ENCODE measurements at regions not wholly inside any gene's neighbourhood (a gene's known extent, or its start where the extent isn't known, plus 50 kb on each side); places are given as distances from the start of the nearest gene placed in this dataset.
"Not testable (repeated sequence)": the region's sequence is repeated elsewhere in the genome, so short reads cannot be mapped to it uniquely, and the experiment has no call there.

DNA sequence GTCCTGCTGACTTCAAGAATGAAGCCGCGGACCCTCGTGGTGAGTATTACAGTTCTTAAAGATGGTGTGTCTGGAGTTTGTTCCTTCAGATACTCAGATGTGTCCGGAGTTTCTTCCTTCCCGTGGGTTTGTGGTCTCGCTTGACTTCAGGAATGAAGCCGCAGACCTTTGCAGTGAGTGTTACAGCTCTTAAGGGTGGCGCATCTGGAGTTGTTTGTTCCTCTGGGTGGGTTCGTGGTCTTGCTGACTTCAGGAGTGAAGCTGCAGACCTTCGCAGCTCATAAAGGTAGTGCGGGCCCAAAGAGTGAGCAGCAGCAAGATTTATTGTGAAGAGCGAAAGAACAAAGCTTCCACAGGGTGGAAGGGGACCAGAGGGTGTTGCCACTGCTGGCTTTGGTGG, 170.2 kb downstream of the C12orf75 start:
- DNase-seq, POLR2A ChIA-PET, H3K27ac Mint-ChIP-seq, H3K4me1 Mint-ChIP-seq, H3K4me3 Mint-ChIP-seq, ATAC-seq: not testable (repeated sequence)
- Mint-ChIP-seq H3K27me3 (peaks cover 17 to 42% (median 34%) of the 10 kb centered on the region in 5 donors), H3K9me3 (peaks cover 0 to 16% (median 4%) of the 10 kb centered on the region in 9 donors), H3K36me3 (peaks cover 0 to 11% (median 2%) of the 10 kb centered on the region in 3 donors)

DNA sequence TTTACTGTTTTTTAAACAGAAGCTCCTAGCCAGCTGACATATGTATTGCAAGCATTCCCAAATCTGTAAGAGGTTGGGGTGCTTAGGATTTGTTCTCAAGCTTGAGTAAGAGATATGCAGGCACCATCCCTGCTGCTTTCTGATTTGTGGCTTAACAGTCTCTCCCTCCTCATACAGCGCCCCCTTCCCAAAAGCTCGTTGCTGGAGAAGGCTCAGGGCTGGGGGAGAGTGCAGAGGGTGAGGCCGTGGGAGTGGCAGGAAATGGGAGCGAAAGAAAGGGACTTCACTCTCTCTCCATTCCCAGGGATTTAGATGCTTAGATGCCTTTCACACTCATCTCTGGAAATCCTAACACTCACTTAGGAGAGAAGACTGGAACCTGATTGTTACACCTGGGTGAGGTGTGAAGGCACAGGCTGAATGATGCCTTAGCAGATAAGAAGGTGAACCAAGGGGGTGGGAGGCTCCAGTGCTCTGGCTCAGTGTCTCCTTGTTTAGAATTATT, 172.0 kb downstream of the C12orf75 start:
- DNase-seq (no peak), ATAC-seq (no peak)
- POLR2A ChIA-PET = no interaction called here
- Mint-ChIP-seq H3K36me3 (peaks cover 0 to 3% (median 2%) of the 10 kb centered on the region in 3 donors), H3K27me3 (peaks cover 16 to 44% (median 33%) of the 10 kb centered on the region in 5 donors), H3K27ac (no peak overlapping the region), H3K4me1 (no peaks in the 10 kb centered on the region), H3K4me3 (no peak overlapping the region), H3K9me3 (peaks cover 0 to 6% (median 0%) of the 10 kb centered on the region in 9 donors)

DNA sequence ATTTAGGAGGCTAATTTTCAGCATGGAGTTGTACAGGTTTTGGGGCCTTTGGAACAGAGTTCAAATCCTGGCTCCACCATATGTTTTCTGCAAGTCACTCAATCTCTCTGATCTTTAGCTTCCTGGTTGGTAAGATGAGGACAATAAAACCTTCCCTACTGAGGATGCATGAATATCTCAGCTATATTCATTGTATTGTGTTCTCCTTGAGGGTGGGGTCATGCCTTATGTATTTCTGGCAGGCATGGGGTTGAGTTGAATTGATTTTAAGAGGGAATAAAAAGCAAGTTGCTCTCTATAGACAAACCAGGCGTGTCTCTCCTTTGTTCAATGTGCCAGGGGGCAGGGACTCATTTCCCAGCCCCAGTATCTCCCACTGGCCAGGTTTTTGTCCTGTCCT, 173.1 kb downstream of the C12orf75 start:
- Mint-ChIP-seq H3K27me3 (peaks cover 16 to 44% (median 33%) of the 10 kb centered on the region in 5 donors), H3K27ac (no peak overlapping the region), H3K4me1 (no peaks in the 10 kb centered on the region), H3K4me3 (no peak overlapping the region), H3K9me3 (peaks cover 0 to 2% (median 0%) of the 10 kb centered on the region in 9 donors), H3K36me3 (no peaks in the 10 kb centered on the region)
- POLR2A ChIA-PET = no interaction called here
- DNase-seq = no peak
- ATAC-seq = no peak

DNA sequence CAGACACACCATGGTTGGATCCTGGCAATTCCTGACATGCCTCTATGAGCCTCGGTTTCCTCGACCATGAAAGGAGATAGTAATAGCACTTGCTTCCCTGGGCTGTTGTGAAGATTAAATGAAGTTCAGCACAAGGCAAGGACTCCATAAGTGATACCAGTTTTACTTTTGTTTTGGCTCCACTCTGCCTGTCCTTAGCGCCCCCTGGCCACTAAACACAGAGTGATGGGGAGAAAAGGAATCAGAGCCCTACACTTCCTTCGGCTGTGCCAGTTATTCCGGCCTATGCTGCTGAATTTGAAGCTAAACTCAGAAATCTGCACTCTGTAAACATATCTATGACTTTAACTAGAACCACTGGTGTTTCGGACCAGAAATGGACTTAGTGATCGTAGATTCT, 173.8 kb downstream of the C12orf75 start:
- H3K27ac Mint-ChIP-seq = no peak overlapping the region

DNA sequence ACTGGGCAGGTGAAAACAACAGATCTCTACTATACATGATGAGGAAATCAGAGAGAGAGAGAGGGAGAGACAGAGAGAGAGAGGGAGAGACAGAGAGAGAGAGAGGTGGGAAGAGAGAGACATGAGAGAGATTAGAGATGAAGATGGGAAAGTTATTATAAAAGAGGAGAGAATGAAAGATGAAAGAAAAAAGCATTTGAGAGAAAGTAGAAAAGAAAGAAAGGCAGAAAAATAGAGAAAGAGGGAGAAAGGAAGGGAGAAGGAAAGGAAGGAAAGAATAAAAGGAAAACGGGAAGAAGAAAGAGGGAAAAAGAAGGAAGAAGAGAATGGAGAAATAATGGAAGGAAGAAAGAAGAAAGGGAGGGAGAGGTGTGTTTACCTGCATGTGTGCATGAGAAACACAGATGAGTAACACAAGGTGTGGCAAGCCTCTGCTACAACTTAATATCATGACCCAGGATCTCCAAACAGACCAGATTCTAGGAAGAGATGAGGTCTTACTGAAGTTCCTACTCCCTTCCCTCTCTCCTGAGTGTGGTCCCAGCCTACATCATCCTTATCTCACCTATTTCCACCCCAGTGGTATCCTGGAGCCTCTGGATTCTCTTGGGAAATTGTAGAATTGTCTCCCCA, 176.3 kb downstream of the C12orf75 start:
- DNase-seq (no peak), ATAC-seq (no peak)
- Mint-ChIP-seq H3K4me3 (no peak overlapping the region), H3K9me3 (no peaks in the 10 kb centered on the region), H3K27me3 (peaks cover 15 to 41% (median 30%) of the 10 kb centered on the region in 5 donors), H3K36me3 (no peaks in the 10 kb centered on the region), H3K27ac (no peak overlapping the region), H3K4me1 (no peaks in the 10 kb centered on the region)
- POLR2A ChIA-PET = no interaction called here

More for the DNA sequence above, 173.8 kb downstream of the C12orf75 start:
- ATAC-seq (no peak), DNase-seq (no peak)
- POLR2A ChIA-PET = no interaction called here
- H3K27me3 Mint-ChIP-seq = peaks cover 16 to 44% (median 33%) of the 10 kb centered on the region in 5 donors
- H3K4me1 Mint-ChIP-seq = no peaks in the 10 kb centered on the region
- no peak overlapping the region for H3K4me3 Mint-ChIP-seq
- H3K36me3 Mint-ChIP-seq = no peaks in the 10 kb centered on the region
- peaks cover 0 to 2% (median 0%) of the 10 kb centered on the region in 9 donors for H3K9me3 Mint-ChIP-seq

DNA sequence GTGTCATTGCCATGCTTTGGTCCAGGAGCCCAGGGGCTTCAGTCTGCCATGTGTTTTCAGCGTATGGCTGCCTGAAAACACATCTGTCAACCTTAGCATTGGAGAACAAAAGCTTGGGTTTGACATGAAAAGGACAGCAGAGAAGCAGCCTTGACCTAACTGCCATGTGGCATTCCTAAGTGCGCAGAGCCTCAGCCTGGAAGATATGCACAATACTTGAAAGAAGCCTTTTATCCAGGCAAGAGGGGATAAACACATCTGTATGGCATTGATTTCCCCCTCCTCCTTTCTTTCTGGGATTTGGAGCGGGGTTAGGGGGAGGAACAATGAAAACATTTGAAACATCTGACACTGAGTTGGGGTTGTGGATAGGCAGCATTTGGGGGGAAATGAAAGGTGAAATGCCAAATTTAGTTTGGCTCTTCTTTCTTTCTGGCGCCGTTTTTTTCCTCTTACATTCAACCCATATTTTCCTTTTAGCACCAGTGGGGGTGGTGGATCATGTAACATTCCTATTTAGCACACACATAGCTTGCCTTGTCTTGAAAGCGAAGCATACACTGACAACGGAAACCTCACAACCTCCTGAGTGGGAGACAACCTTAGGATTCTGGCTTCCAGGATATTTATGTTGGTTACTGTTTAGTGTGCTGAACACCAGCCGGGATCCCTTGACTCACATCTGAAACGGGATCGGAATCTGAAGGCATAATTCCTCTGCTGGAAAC, 177.0 kb downstream of the C12orf75 start:
- POLR2A ChIA-PET = no interaction called here
- ATAC-seq (no peak), DNase-seq (no peak)
- Mint-ChIP-seq H3K27ac (no peak overlapping the region), H3K4me1 (no peaks in the 10 kb centered on the region), H3K36me3 (no peaks in the 10 kb centered on the region), H3K9me3 (no peaks in the 10 kb centered on the region), H3K4me3 (no peak overlapping the region), H3K27me3 (peaks cover 15 to 39% (median 28%) of the 10 kb centered on the region in 5 donors)

DNA sequence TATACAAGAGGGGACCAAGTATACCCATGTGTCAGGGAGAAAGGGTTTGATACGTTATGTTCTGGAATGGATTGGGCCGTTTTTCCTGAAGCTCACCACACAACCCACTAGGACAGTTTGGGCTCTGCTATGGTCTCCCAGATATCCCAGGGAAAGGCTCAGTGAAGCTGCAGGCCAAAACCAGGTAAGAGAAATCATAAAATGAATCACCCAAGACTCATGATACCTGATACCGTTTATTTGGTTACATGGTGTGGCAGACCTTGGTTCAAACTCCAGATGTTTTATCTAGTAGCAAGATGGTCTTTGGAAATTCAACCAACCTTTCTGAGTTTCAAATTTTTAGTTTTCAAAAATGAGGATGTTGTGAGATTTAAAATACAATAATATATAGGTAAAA, 177.6 kb downstream of the C12orf75 start:
- H3K4me3 Mint-ChIP-seq = no peak overlapping the region
- no peak for ATAC-seq
- POLR2A ChIA-PET = no interaction called here
- DNase-seq = no peak
- H3K4me1 Mint-ChIP-seq = no peaks in the 10 kb centered on the region
- H3K27me3 Mint-ChIP-seq = peaks cover 10 to 33% (median 22%) of the 10 kb centered on the region in 5 donors
- no peaks in the 10 kb centered on the region for H3K36me3 Mint-ChIP-seq
- H3K27ac Mint-ChIP-seq = no peak overlapping the region
- H3K9me3 Mint-ChIP-seq = no peaks in the 10 kb centered on the region

DNA sequence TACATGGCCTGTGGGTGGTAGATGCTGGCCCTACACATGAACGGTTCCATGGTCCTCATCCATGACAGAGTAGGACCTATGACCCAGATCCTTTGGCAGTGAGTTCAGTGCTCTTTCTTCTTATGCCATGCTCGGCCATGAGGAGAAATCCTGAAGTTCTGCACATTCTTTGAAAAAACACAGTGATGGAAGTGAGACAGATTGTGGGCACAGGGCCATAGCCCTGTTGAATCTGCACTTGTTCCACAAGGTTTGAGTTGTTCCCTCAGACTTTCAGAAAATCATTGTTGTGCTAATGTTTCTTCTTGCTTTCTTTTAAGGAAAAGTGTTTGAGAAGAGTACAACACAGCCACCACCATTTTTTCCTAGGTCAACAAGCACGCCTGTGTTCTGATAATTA, 180.0 kb downstream of the C12orf75 start:
- no peak for DNase-seq
- no peaks in the 10 kb centered on the region for H3K4me1 Mint-ChIP-seq
- POLR2A ChIA-PET = no interaction called here
- H3K27me3 Mint-ChIP-seq = peaks cover 5 to 19% (median 10%) of the 10 kb centered on the region in 5 donors
- peaks cover 0 to 4% (median 0%) of the 10 kb centered on the region in 9 donors for H3K9me3 Mint-ChIP-seq
- no peak overlapping the region for H3K4me3 Mint-ChIP-seq
- no peaks in the 10 kb centered on the region for H3K36me3 Mint-ChIP-seq
- H3K27ac Mint-ChIP-seq = no peak overlapping the region
- no peak for ATAC-seq

DNA sequence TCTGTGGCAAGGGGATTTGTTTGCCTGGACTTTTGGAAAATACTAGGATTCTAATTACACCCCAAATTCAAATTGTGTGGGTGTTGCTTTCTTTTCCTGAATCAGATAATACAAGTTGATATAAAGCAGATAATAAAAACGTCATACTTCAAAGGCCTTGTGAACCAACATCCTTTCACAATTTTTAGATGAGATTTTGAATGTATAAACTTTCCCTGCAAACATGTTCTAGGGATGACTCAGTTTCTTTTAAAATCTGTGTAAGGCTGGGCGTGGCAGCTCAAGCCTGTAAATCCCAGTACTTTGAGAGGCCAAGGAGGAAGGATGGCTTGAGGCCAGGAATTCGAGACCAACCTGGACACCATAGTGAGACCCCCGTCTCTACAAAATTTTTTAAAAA, 182.4 kb downstream of the C12orf75 start:
- H3K4me1 Mint-ChIP-seq, POLR2A ChIA-PET, H3K9me3 Mint-ChIP-seq, H3K4me3 Mint-ChIP-seq, H3K27ac Mint-ChIP-seq, H3K36me3 Mint-ChIP-seq, ATAC-seq, DNase-seq: not testable (repeated sequence)
- H3K27me3 Mint-ChIP-seq = peaks cover 0 to 14% (median 1%) of the 10 kb centered on the region in 5 donors

DNA sequence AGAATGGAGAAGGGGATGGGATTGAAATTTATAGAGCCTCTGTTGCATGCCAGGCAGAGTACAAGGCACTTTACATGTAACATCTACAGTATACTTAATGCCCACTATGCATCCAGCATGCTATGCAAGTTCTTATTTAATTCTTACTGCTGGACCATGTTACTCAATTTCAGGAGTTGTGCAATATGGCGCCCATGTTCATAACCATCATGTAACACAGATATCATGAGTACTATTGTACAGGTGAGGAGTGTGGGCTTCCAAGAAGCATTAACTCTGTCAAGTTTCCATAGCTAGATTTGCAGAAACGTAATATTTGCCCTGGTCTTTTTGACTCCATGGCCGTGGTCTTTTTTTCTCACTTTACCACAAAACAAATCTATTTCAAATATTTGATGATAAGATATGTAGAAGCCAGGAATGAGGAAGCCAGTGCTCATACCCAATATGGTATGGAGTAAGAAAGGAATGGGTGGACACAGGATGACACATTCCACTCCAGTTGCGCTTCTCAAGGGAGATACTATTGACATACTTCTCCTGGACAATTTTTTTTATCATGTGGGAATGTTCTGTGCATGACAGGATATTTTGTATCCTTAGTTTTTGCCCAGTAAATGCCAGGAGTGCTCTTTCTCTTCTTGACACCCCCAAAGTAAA, 191.8 kb downstream of the C12orf75 start:
- Mint-ChIP-seq H3K27me3 (peaks cover 8 to 22% (median 9%) of the 10 kb centered on the region in 5 donors), H3K36me3 (no peaks in the 10 kb centered on the region), H3K9me3 (peaks cover 0 to 8% (median 0%) of the 10 kb centered on the region in 9 donors), H3K4me1 (no peaks in the 10 kb centered on the region), H3K4me3 (no peak overlapping the region), H3K27ac (no peak overlapping the region)
- DNase-seq (no peak), ATAC-seq (no peak)
- POLR2A ChIA-PET = no interaction called here

DNA sequence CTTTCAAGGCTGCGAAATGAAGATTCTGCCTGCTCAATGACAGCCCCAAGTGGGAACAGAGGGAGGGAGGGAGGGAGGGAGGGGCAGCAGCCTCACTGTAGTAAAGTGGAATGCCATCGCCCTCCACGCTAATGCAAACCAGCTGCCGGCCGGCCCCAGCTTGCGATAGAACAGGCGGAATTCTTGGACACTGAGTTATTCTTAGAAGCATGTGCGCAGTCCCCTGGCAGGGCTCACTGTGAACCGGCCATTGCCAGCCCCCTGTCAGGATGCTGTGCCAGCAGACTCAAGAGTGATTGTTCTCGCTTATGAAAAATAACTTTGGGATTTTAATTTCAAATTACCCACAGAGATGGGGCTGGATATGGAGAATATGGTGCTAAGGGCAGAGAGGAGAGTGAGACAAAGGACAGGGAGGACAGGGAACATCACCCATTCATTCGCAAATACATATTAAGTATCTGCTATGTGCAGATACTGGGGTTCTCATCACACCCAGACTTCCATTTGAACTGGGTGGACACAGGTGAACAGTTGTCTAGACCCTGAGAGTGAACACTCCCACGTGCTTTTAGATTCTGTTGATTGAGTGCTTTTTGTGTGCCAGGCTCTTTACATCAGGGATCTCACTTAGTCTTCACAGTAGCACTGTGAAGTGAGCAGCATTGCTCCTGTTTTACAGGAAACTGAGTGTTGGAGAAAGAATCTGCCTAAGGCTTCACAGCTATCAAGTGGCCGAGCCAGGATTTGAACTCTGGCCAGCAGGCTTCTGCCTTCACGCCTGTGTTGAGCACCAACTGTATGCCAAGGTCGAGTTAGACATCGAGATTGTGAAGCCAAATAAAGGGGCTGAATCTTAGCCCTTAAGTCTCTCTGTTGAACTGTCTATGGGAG, 192.9 kb downstream of the C12orf75 start:
- Mint-ChIP-seq H3K4me3 (no peak overlapping the region), H3K4me1 (no peaks in the 10 kb centered on the region), H3K27me3 (peaks cover 8 to 22% (median 10%) of the 10 kb centered on the region in 5 donors), H3K36me3 (no peaks in the 10 kb centered on the region), H3K9me3 (peaks cover 0 to 8% (median 0%) of the 10 kb centered on the region in 9 donors), H3K27ac (peak overlapping the region in 1 of 10 donors; percentile 53)
- POLR2A ChIA-PET = no interaction called here
- DNase-seq (no peak), ATAC-seq (no peak)

DNA sequence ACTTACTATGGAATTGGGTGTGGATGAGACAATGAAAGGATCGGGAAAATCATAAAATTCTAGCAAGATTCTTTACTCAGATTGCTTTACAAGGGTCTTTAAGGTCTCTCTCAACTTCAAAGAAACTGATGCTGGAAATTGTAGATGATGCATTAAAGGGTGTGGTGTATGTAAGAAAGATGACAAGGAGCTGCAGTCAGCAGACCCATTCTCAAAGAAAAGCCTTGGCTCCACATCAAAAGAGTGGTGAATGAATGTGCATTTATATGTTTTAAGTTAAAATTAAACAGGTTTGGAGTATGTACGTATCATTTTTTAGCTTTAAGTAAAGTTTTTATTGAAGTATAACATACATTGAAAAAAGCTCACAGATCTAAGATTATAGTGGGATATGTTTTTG, 194.5 kb downstream of the C12orf75 start:
- POLR2A ChIA-PET = no interaction called here
- no peak for DNase-seq
- Mint-ChIP-seq H3K9me3 (peaks cover 0 to 8% (median 0%) of the 10 kb centered on the region in 9 donors), H3K4me1 (no peaks in the 10 kb centered on the region), H3K36me3 (no peaks in the 10 kb centered on the region), H3K27me3 (peaks cover 6 to 26% (median 12%) of the 10 kb centered on the region in 5 donors), H3K27ac (no peak overlapping the region), H3K4me3 (no peak overlapping the region)
- no peak for ATAC-seq
